OCI-LY7 (cell line): ENCODE measurements at regions not wholly inside any gene's neighbourhood (a gene's known extent, or its start where the extent isn't known, plus 50 kb on each side); places are given as distances from the start of the nearest gene placed in this dataset.

Experiments
- BruUV-seq: library from RNA; stranded (reverse); fragments of 400-500 nt; replicated peaks from 2 replicates; lab custom pipeline; 2021; lab: Mats Ljungman, UMichigan
- CTCF ChIA-PET: fragments of 300-600 bp; sonication (Branson Sonifier 250); formaldehyde crosslinking; loops from one replicate; lab custom pipeline; 2022; ENCODE audit warnings: antibody characterized with exemption; ENCODE audit not compliant: unreplicated experiment; lab: Charles Lee
- POLR2A ChIA-PET: fragments of 300-600 bp; sonication (Branson Sonifier 250); formaldehyde crosslinking; loops from one replicate; lab custom pipeline; 2022; ENCODE audit warnings: antibody characterized with exemption; lab: Charles Lee
- DNase-seq: peaks from one replicate; pipeline ENCODE4 v3.0.0-alpha.2; 2015; ENCODE audit warnings: low spot score
- H2AFZ ChIP-seq: fragments of 200-600 bp; sonication (generic), shearing (Covaris generic); 2 replicates; pipeline ENCODE4 v1.6.1; 2014; ENCODE audit warnings: mild to moderate bottlenecking, antibody characterized with exemption, low read length, moderate library complexity
- H3K27ac ChIP-seq: fragments of 200-600 bp; sonication (generic); 2 replicates; pipeline ENCODE4 v1.5.1; 2014; ENCODE audit warnings: mixed run types, low read depth, mild to moderate bottlenecking, moderate library complexity, low read length, inconsistent platforms; ENCODE audit not compliant: poor library complexity, severe bottlenecking
- H3K36me3 ChIP-seq: fragments of 200-600 bp; sonication (generic); 2 replicates; pipeline ENCODE4 v1.6.1; 2014; ENCODE audit warnings: mild to moderate bottlenecking, antibody characterized with exemption, low read length, moderate library complexity, mixed read lengths; ENCODE audit not compliant: insufficient read depth
- H3K4me1 ChIP-seq: fragments of 200-600 bp; sonication (generic); 2 replicates; pipeline ENCODE4 v1.5.1; 2014; ENCODE audit warnings: mild to moderate bottlenecking, low read length; ENCODE audit not compliant: insufficient read depth, poor library complexity, severe bottlenecking
- H3K4me2 ChIP-seq: fragments of 200-600 bp; sonication (generic); 2 replicates; pipeline ENCODE4 v1.6.1; 2014; ENCODE audit warnings: mild to moderate bottlenecking, low read length
- H3K4me3 ChIP-seq: fragments of 200-600 bp; sonication (generic); 2 replicates; pipeline ENCODE4 v1.5.1; 2014; ENCODE audit warnings: mild to moderate bottlenecking, low read depth, low read length; ENCODE audit not compliant: poor library complexity, severe bottlenecking
- H3K79me2 ChIP-seq: fragments of 200-600 bp; sonication (generic); 2 replicates; pipeline ENCODE4 v1.6.1; 2016; ENCODE audit warnings: low read depth, mild to moderate bottlenecking, low read length, moderate library complexity, mixed read lengths; ENCODE audit not compliant: insufficient read depth
- H3K9me2 ChIP-seq: fragments of 200-600 bp; sonication (generic); 2 replicates; pipeline ENCODE4 v1.6.1; 2016; ENCODE audit warnings: mild to moderate bottlenecking, low read length, mixed read lengths; ENCODE audit not compliant: insufficient read depth
- H3K9me3 ChIP-seq: fragments of 200-600 bp; sonication (generic); 2 replicates; pipeline ENCODE4 v1.6.1; 2014; ENCODE audit warnings: mild to moderate bottlenecking, mixed run types, low read length, mixed read lengths
- H4K20me1 ChIP-seq: fragments of 200-600 bp; sonication (generic); 2 replicates; pipeline ENCODE4 v1.6.1; 2014; ENCODE audit warnings: mild to moderate bottlenecking, antibody characterized with exemption, low read length, moderate library complexity, mixed read lengths; ENCODE audit not compliant: insufficient read depth
- EZH2phosphoT487 ChIP-seq: fragments of 200-600 bp; sonication (generic); IDR thresholded peaks from 2 replicates; pipeline ENCODE4 v1.6.1; 2018; ENCODE audit warnings: low read depth, borderline replicate concordance, mild to moderate bottlenecking, mixed run types, antibody characterized with exemption, low read length, moderate library complexity, mixed read lengths
- intact Hi-C: fragments of 100-400 bp; cut with micrococcal nuclease; formaldehyde crosslinking; loops from one replicate; pipeline ENCODE4 v1.10.0; 2022; ENCODE audit not compliant: unreplicated experiment
- TF ChIP-seq, protein P1 (sequence below): fragments of 200-600 bp; sonication (generic); conservative IDR thresholded peaks from 2 replicates; pipeline ENCODE4 v1.5.1; 2014; ENCODE audit warnings: mild to moderate bottlenecking, antibody characterized with exemption, low read length, moderate library complexity, mixed read lengths

DNA sequence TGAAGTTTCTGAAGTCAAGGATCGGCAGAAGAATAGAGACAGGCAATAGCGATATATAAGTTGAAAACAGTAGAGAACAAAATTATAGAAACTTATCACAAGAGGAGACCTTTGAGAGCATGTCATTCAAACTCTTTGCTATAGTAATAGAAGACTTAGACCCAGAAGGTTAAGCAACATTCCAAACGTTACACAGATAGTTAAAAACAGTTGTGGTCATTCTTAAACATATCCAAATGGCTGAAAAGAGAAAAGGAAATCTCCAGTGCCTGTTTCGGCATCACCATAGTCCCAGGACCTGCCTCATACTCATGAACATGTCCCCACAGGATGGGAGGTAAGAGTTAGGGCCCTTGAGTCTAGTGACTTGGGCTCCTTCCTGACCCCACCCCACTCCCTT is 258.1 kb upstream of the NOCT start:
- no peak overlapping the region for H2AFZ ChIP-seq
- H3K4me1 ChIP-seq, result no peaks in the 10 kb centered on the region
- intact Hi-C loops, result no loop called here
- TF ChIP-seq, protein P1, sequence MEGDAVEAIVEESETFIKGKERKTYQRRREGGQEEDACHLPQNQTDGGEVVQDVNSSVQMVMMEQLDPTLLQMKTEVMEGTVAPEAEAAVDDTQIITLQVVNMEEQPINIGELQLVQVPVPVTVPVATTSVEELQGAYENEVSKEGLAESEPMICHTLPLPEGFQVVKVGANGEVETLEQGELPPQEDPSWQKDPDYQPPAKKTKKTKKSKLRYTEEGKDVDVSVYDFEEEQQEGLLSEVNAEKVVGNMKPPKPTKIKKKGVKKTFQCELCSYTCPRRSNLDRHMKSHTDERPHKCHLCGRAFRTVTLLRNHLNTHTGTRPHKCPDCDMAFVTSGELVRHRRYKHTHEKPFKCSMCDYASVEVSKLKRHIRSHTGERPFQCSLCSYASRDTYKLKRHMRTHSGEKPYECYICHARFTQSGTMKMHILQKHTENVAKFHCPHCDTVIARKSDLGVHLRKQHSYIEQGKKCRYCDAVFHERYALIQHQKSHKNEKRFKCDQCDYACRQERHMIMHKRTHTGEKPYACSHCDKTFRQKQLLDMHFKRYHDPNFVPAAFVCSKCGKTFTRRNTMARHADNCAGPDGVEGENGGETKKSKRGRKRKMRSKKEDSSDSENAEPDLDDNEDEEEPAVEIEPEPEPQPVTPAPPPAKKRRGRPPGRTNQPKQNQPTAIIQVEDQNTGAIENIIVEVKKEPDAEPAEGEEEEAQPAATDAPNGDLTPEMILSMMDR, result no peak
- TF ChIP-seq EZH2phosphoT487, result no peak
- no peaks in the 10 kb centered on the region for H3K9me3 ChIP-seq
- H4K20me1 ChIP-seq, result no peaks in the 10 kb centered on the region
- no TSS peak for BruUV-seq
- no peak overlapping the region for H3K4me2 ChIP-seq
- H3K79me2 ChIP-seq, result no peaks in the 10 kb centered on the region
- no peaks in the 10 kb centered on the region for H3K9me2 ChIP-seq
- no peaks in the 10 kb centered on the region for H3K36me3 ChIP-seq
- ChIA-PET CTCF (no interaction called here), POLR2A (interaction anchor here (0.5 kb wide), 1 partner anchor 1004 kb away, joined by 3 read pairs; no protein-coding TSS in a partner anchor)
- no peak for DNase-seq
- H3K27ac ChIP-seq, result no peak overlapping the region
- H3K4me3 ChIP-seq, result no peak overlapping the region

DNA sequence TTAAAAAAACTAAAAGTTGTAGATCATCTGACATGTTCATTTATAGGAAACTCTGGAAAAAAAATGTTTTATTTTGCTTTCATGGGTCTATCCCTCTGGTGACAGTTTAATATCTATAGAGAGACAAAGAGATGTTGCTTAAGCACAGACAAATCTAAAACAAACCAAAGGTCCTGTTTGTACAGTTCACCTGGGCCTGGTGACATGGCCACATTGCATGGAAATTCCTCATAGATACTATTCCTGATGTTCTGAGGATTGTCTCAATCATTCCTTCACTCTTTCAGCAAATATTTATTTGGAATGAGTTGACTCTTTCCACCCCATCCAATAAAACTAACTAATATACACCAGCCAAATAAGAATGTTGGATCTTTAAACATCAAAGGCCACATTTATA is 259.1 kb upstream of the NOCT start:
- BruUV-seq, result no TSS peak

GRCh38 chr4:138751309-138751708 is 264.3 kb upstream of the NOCT start:
- intact Hi-C loops, result no loop called here
- Histone ChIP-seq H3K9me2 (no peaks in the 10 kb centered on the region), H3K9me3 (no peaks in the 10 kb centered on the region), H3K4me2 (no peak overlapping the region), H3K36me3 (no peaks in the 10 kb centered on the region), H3K4me3 (no peak overlapping the region), H3K27ac (no peak overlapping the region), H4K20me1 (no peaks in the 10 kb centered on the region), H3K4me1 (no peaks in the 10 kb centered on the region), H3K79me2 (no peaks in the 10 kb centered on the region), H2AFZ (no peak overlapping the region)
- ChIA-PET CTCF (no interaction called here), POLR2A (no interaction called here)
- DNase-seq, result no peak
- BruUV-seq, result no TSS peak
- TF ChIP-seq, protein P1, result no peak
- TF ChIP-seq EZH2phosphoT487, result no peak

More for the DNA sequence above, 259.1 kb upstream of the NOCT start:
- intact Hi-C loops, result no loop called here
- Histone ChIP-seq H4K20me1 (no peaks in the 10 kb centered on the region), H3K4me3 (no peak overlapping the region), H3K4me1 (no peaks in the 10 kb centered on the region), H3K9me3 (no peaks in the 10 kb centered on the region), H3K9me2 (no peaks in the 10 kb centered on the region), H3K36me3 (no peaks in the 10 kb centered on the region), H3K27ac (no peak overlapping the region), H3K4me2 (no peak overlapping the region), H3K79me2 (no peaks in the 10 kb centered on the region), H2AFZ (no peak overlapping the region)
- TF ChIP-seq EZH2phosphoT487, result no peak
- TF ChIP-seq, protein P1, result no peak
- POLR2A ChIA-PET, result interaction anchor here (0.7 kb wide), 1 partner anchor 11 kb away, joined by 3 read pairs; no protein-coding TSS in a partner anchor
- CTCF ChIA-PET, result no interaction called here
- no peak for DNase-seq
